ENCODE measurements at regions not wholly inside any gene's neighbourhood (a gene's known extent, or its start where the extent isn't known, plus 50 kb on each side); places are given as distances from the start of the nearest gene placed in this dataset.

DNA sequence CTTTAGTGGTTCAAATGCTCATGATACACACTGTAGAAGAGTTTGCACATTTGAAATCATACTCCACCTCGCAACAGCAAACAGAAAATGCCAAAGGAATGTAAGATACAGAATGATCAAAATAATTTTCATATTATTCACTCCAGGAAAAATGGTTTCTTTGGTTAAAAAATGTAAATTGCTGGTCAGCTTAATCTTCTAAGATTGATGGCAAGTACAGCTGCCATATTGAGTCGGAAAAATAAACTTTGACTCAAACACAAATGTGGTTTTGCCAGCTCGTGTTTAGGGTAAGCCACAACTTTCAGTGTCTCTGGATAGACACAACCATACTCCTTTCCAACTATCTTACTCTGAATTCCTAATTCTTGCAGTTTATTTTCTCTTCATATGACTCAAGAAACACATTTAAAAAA is 154.9 kb upstream of the SMIM21 start:
- Histone ChIP-seq H3K36me3 (ENCODE audit: control insufficient read depth in 2 of 3, insufficient read depth in 3 of 3, low read length in 3 of 3) (no peaks in the 10 kb centered on the region), H3K27ac (ENCODE audit: low read depth in 2 of 2, low read length in 2 of 2) (no peak overlapping the region), H3K4me3 (ENCODE audit: low read length in 3 of 3) (no peak overlapping the region), H3K27me3 (ENCODE audit: control insufficient read depth, insufficient read depth, low read length) (no peaks in the 10 kb centered on the region), H3K9ac (ENCODE audit: low read length in 3 of 3) (no peak overlapping the region), H3K4me1 (ENCODE audit: control insufficient read depth in 2 of 3, insufficient read depth in 2 of 3, low read depth in 1 of 3, low read length in 3 of 3) (no peaks in the 10 kb centered on the region), H3K9me3 (ENCODE audit: control insufficient read depth in 2 of 3, insufficient read depth in 1 of 3, low read length in 3 of 3) (no peaks in the 10 kb centered on the region)
- intact Hi-C loops (cut with DNase I): no loop called here
- FAIRE-seq (no peak), DNase-seq (no peak)
- no peak for TF ChIP-seq CTCF (IDR thresholded peaks at IDR 0.05; ENCODE audit: borderline replicate concordance, extremely low read depth, insufficient read depth)

GRCh38 chr18:75581336-75582131 is 154.0 kb upstream of the SMIM21 start:
- FAIRE-seq (no peak), DNase-seq (no peak)
- no peaks in the 10 kb centered on the region for H3K36me3 ChIP-seq (ENCODE audit: control insufficient read depth in 2 of 3, insufficient read depth in 3 of 3, low read length in 3 of 3)
- no peaks in the 10 kb centered on the region for H3K27me3 ChIP-seq (ENCODE audit: control insufficient read depth, insufficient read depth, low read length)
- H3K9me3 ChIP-seq (ENCODE audit: control insufficient read depth in 2 of 3, insufficient read depth in 1 of 3, low read length in 3 of 3): no peaks in the 10 kb centered on the region
- intact Hi-C loops (cut with DNase I): no loop called here
- no peak overlapping the region for H3K4me3 ChIP-seq (ENCODE audit: low read length in 3 of 3)
- no peak overlapping the region for H3K9ac ChIP-seq (ENCODE audit: low read length in 3 of 3)
- H3K4me1 ChIP-seq (ENCODE audit: control insufficient read depth in 2 of 3, insufficient read depth in 2 of 3, low read depth in 1 of 3, low read length in 3 of 3): no peaks in the 10 kb centered on the region
- H3K27ac ChIP-seq (ENCODE audit: low read depth in 2 of 2, low read length in 2 of 2): no peak overlapping the region
- TF ChIP-seq CTCF (IDR thresholded peaks at IDR 0.05; ENCODE audit: borderline replicate concordance, extremely low read depth, insufficient read depth): no peak

DNA sequence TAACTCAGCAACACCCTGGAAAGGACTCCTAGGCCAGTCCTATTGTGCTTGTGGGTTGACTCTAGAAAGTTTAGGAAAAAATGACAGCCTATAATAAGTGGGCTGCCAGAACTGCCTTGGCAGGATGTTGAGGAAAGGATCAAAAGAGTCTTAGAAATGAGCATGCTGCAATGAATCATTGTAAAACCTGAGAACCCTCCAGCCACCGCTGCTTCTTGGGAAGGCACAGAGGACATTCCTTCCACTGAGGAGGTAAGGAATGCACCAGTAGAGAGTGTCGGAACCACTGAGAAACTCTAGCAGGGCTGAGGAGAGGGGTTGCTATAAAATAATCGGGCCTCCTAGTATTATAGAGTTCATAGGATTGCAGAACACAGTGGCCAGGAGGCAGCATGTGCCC is 146.7 kb upstream of the SMIM21 start:
- no peak overlapping the region for H3K27ac ChIP-seq (ENCODE audit: low read depth in 2 of 2, low read length in 2 of 2)
- H3K4me3 ChIP-seq (ENCODE audit: low read length in 3 of 3): no peak overlapping the region
- H3K36me3 ChIP-seq (ENCODE audit: control insufficient read depth in 2 of 3, insufficient read depth in 3 of 3, low read length in 3 of 3): no peaks in the 10 kb centered on the region
- no peak for DNase-seq
- no peak for FAIRE-seq
- H3K9ac ChIP-seq (ENCODE audit: low read length in 3 of 3): no peak overlapping the region
- intact Hi-C loops (cut with DNase I): no loop called here
- no peaks in the 10 kb centered on the region for H3K4me1 ChIP-seq (ENCODE audit: control insufficient read depth in 2 of 3, insufficient read depth in 2 of 3, low read depth in 1 of 3, low read length in 3 of 3)
- no peaks in the 10 kb centered on the region for H3K9me3 ChIP-seq (ENCODE audit: control insufficient read depth in 2 of 3, insufficient read depth in 1 of 3, low read length in 3 of 3)
- H3K27me3 ChIP-seq (ENCODE audit: control insufficient read depth, insufficient read depth, low read length): no peaks in the 10 kb centered on the region
- no peak for TF ChIP-seq CTCF (IDR thresholded peaks at IDR 0.05; ENCODE audit: borderline replicate concordance, extremely low read depth, insufficient read depth)

GRCh38 chr18:75563150-75563549 is 135.6 kb upstream of the SMIM21 start:
- no peak overlapping the region for H3K27ac ChIP-seq (ENCODE audit: low read depth in 2 of 2, low read length in 2 of 2)
- intact Hi-C loops (cut with DNase I): no loop called here
- DNase-seq (no peak), FAIRE-seq (no peak)
- no peaks in the 10 kb centered on the region for H3K4me1 ChIP-seq (ENCODE audit: control insufficient read depth in 2 of 3, insufficient read depth in 2 of 3, low read depth in 1 of 3, low read length in 3 of 3)
- no peak overlapping the region for H3K4me3 ChIP-seq (ENCODE audit: low read length in 3 of 3)
- no peaks in the 10 kb centered on the region for H3K27me3 ChIP-seq (ENCODE audit: control insufficient read depth, insufficient read depth, low read length)
- H3K9ac ChIP-seq (ENCODE audit: low read length in 3 of 3): no peak overlapping the region
- TF ChIP-seq CTCF (IDR thresholded peaks at IDR 0.05; ENCODE audit: borderline replicate concordance, extremely low read depth, insufficient read depth): no peak
- no peaks in the 10 kb centered on the region for H3K9me3 ChIP-seq (ENCODE audit: control insufficient read depth in 2 of 3, insufficient read depth in 1 of 3, low read length in 3 of 3)
- no peaks in the 10 kb centered on the region for H3K36me3 ChIP-seq (ENCODE audit: control insufficient read depth in 2 of 3, insufficient read depth in 3 of 3, low read length in 3 of 3)

Data from kidney (tissue), 13 donors.